C4-2B (cell line): ENCODE measurements at regions not wholly inside any gene's neighbourhood (a gene's known extent, or its start where the extent isn't known, plus 50 kb on each side); places are given as distances from the start of the nearest gene placed in this dataset.

Source experiments
- CTCF ChIP-seq: fragments of 450-650 bp; conservative IDR thresholded peaks from 2 replicates; pipeline ENCODE4 v1.5.1; 2017; ENCODE audit warnings: mild to moderate bottlenecking
- ZFX ChIP-seq: fragments of 450-650 bp; IDR thresholded peaks from 2 replicates; pipeline ENCODE4 v1.6.1; 2017

GRCh38 chr2:51624995-51625394 is 593.1 kb upstream of the NRXN1 start:
- TF ChIP-seq CTCF (no peak), ZFX (no peak)
